GM21381 (cell line): ENCODE measurements at regions not wholly inside any gene's neighbourhood (a gene's known extent, or its start where the extent isn't known, plus 50 kb on each side); places are given as distances from the start of the nearest gene placed in this dataset.

ENCODE experiments used
- ATAC-seq: cut with Tn5 transposase; IDR thresholded peaks from one replicate; pipeline ENCODE4 v1.9.1; 2021; ENCODE audit warnings: mild to moderate bottlenecking, moderate library complexity; ENCODE audit not compliant: unreplicated experiment

DNA sequence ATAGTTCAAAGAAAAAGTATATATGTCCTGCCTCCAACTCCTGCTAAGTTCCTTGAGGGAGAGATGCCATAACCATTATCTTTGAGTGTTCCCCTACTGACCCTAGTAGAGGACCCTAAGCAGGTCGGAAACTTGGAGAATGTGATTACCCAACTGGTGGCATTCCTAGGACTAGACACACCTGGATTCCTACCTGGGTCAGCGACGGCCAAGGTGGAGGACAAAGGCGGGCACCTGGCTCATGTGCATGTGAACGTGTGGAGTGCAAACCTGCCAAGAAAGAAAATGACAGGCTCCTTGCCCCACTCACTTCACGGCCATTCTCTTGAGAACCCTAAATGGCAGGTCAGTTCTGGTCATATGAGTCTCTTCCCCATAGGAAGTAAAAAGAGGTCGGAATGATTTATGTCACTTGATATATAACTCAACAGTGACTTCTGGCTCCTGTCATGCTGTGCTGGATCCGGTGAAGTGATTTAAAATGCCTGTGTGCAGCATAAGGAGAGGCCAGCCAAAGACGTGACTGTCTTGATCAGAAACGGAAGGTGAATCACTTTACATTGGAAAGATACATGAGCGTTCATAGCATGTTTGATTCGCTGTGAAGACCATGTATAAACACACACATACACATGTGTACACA lies 371.6 kb downstream of the EIPR1 start:
- ATAC-seq: no peak

DNA sequence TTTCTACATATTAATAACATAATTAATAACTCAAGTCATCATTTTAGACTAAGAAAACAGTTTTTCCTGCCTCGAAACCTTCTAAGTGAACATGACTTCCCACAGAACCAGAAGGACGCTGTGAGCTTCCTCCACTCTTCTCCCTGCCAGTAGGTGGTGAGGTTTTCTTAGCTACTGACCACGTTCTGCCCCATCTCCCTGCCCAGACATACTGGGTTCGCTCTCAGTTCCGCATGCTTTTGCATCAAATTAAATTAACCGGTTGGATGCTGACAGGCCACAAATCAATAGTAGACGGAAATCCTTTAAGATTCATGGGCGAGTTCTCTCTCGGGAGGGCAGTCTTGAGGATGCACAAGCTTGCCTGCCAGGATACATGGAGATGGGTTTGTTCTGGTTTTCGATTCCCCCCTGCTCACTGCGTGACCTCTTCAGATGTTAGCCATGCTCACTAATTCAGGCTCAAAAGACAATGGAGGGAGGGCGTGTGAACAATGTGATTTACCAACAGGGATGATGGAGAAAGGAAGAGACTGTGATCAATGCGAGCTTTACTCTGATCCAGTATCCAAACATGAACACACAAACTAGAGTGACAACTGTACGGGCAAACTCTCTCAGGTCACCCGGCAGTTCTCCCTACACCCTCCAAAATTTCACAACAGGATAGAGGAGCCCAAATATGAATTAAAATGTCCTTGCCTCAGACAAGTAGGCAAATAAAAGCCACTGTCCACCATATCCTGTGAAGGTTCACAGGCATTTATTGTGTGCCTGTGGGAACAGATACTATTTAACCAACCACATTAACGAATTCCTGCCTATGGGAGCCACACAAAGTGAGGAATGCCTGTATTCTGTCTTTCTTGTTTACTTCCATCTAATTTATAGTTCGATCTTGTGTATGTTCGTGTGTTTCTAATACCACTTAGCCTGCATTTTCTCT lies 375.7 kb downstream of the EIPR1 start:
- ATAC-seq: no peak

GRCh38 chr2:3000968-3001367 lies 376.6 kb downstream of the EIPR1 start:
- no peak for ATAC-seq

GRCh38 chr2:3000125-3000524 lies 377.5 kb downstream of the EIPR1 start:
- no peak for ATAC-seq

- no peak for ATAC-seq
Measured at GRCh38 chr2:2998971-2999370, 378.6 kb downstream of the EIPR1 start.

DNA sequence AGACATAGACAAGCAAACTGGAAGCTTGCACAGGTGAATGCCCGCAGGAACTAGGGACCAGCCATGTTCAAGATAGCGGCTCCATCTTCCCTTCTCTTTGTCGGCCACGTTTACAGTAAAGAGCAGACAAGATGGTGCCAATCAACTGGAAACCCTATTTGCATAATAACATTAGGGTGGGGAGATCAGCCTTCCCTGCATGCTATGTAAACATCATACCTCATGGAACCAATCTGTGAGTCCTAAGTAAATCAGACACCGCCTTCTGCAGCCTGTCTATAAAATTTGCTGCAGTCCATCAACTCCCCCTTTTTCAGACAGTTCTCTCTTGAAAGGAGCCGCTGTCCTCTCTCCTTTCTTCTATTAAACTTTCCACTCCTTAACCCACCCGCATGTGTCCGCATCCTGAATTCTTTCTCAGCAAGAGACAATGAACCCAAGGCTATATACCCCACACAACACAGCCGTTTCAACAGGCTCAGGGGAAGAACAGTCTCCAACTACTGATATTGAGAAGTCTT lies 384.4 kb downstream of the EIPR1 start:
- no peak for ATAC-seq

- ATAC-seq: no peak
Measured at GRCh38 chr2:2992634-2993033, 385.0 kb downstream of the EIPR1 start.

- ATAC-seq: no peak
Measured at GRCh38 chr2:2985020-2985419, 392.6 kb downstream of the EIPR1 start.

GRCh38 chr2:2981000-2981399 lies 396.6 kb downstream of the EIPR1 start:
- no peak for ATAC-seq

DNA sequence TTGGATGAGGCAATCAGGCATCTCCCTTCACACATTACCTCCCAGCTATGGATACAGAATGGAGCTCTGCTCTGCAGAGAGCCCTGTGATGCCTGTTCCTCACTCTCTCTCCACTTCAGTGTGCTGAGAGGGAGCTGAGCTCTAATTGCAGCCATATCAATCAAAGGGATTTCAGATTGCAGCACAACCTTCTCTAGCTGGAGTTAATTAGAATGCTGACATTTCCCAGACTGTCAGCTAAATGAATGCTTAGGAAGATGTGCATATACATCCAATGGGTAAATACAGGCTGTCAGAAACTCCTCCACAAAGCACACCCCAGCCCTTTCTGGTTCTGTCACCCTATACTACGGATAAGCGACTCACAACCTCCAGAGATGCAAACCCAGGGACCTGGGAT lies 402.6 kb downstream of the EIPR1 start:
- ATAC-seq: no peak

DNA sequence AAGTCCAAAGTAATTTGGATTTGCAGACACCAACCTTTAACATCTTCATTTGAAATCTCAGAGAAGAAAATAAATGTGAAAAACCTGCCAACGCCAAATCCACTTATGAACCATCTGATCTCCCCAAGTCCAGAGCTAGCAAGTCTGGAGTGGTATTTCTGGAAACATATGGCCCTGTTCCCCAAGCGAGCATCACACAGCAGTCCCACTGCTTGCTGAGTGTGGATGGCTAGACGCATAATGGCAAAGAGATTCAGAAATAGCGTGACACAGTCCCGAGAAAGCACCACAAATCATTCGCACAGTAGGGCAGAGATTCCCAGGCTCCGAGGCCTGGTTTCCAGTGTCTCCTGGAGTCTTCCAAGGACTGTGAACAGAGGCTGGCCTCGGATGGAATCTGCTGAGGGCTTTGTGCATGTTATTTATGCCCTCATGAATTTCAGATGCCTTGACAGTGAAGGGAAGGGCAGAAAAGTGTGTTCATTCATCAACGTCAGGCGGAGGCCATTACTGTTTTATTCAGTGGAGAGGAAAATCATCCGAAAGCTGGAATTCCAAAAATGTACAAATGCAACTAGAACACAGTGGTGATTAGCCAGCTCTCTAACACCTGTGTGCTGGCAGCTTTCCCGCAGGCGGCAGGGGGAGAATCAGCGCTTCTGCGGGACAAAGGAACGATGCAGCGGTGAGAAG lies 417.0 kb downstream of the EIPR1 start:
- ATAC-seq: no peak

DNA sequence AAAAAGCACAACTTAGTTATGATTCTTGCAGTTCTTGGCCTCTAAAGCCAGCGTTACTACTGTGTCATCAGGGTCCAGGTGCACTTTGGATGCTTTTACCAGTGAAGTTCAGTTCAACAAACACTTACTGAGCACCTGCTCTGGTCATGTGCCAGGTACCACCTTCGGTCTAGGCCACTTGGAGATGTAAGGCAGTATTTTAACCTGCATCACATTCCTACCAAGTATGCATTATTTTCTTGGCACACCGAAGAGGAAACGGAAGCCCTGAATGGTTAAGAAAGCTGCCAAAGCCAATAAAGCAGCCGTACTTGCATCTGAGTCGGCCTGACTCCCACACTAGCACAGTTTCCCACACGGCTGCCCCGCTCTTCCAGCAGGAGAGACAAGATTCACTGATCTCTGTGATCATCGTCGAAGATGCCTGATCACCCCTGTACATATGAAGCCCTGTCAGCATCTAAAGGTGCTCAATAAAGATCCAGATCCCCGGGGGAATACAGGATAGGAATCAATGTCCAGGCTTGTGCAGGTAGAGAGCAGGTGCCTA lies 427.1 kb downstream of the EIPR1 start:
- ATAC-seq: no peak

DNA sequence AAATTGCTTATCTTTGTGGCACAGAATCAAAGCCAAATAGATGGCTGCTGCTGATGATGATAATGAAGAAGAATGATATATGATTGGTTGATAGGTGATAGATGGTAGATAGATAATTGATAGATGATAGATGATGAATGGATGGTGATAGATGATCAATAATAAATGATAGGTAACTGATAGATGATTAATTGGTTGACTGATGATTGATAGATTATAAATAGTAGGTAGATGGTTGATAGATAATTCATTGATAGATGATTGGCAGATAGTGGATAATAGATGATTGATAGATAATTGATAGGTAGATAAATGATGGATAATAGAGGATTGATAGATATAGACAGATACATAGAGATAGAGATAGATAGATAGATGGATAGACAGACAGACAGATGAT lies 430.2 kb downstream of the EIPR1 start:
- no peak for ATAC-seq

GRCh38 chr2:2942906-2943305 lies 434.7 kb downstream of the EIPR1 start:
- ATAC-seq: no peak

DNA sequence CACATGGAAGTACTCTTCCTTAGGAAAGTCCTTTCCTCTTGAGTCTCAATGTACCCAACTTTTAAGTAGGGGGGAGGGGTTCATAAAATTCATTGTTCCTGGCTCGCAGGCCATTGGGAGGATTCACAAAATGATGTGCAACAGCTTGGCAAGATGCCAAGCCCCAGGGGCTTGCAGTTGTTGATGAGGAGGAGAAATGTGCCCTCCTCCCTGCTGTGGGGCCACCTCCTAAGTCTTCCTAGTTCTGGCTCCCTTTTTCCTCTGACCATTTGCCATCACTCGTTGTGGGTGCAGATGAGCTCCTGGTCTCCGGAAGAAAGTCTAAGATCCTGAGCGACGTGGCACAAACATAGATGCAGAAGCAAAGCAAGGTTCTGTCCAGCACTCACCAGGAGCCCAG lies 435.4 kb downstream of the EIPR1 start:
- ATAC-seq: no peak

GRCh38 chr2:2941205-2941604 lies 436.4 kb downstream of the EIPR1 start:
- no peak for ATAC-seq

DNA sequence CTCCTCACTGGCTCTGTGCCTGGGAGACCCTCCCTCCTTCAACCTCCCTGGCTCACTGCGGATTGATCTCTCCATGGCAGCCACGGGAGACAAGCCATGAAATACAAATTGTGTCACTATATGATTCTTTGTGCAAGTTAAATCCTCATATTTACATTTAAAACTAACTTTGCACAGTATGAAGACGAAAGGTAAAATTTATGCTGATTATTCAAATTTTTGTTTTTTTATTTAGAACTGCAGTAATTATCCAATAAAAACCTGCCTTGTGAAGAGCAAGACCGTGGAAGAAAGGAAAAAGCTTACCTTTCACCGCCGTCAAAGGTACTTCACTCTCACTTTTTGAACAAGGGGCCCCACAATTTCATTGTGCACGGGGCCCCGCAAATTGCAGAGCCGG lies 436.9 kb downstream of the EIPR1 start:
- ATAC-seq: no peak

DNA sequence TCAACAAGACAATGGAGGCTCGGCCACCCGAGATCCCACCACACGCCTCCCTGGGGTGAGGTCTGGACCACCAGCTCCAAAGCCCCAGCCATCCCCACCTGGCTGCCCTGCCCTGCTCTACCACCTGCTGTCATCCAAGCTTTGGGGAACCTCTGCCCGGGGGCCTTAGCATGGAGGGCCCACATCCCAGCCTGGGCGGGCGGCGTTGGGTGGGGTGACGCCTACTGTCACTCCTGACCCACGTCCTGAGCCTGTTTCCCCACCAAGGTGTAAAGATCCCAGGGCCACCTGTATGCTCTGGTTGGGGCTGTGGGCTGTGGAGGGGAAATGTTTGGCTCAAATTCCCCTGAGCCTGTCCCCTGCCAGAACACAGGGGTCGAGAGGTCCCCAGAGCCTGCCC lies 437.6 kb downstream of the EIPR1 start:
- ATAC-seq: no peak

- ATAC-seq: no peak
Measured at GRCh38 chr2:2939078-2939795, 438.4 kb downstream of the EIPR1 start.

GRCh38 chr2:2938481-2938880 lies 439.1 kb downstream of the EIPR1 start:
- no peak for ATAC-seq
